BLaER1 (cell line): ENCODE measurements at regions not wholly inside any gene's neighbourhood (a gene's known extent, or its start where the extent isn't known, plus 50 kb on each side); places are given as distances from the start of the nearest gene placed in this dataset.
"Not testable (repeated sequence)": the region's sequence is repeated elsewhere in the genome, so short reads cannot be mapped to it uniquely, and the experiment has no call there.

Experiments
- H3K27ac ChIP-seq: shearing (Covaris generic); formaldehyde crosslinking; 2 replicates; pipeline ENCODE4 v1.8.1; 2022
- H3K27me3 ChIP-seq: shearing (Covaris generic); formaldehyde crosslinking; 2 replicates; pipeline ENCODE4 v1.8.1; 2022
- H3K36me3 ChIP-seq: shearing (Covaris generic); formaldehyde crosslinking; 2 replicates; pipeline ENCODE4 v1.8.1; 2022
- H3K4me1 ChIP-seq: shearing (Covaris generic); formaldehyde crosslinking; 2 replicates; pipeline ENCODE4 v1.8.1; 2022
- H3K4me2 ChIP-seq: shearing (Covaris generic); formaldehyde crosslinking; 2 replicates; pipeline ENCODE4 v1.8.1; 2022
- H3K4me3 ChIP-seq: shearing (Covaris generic); formaldehyde crosslinking; 2 replicates; pipeline ENCODE4 v1.8.1; 2022
- H3K9ac ChIP-seq: shearing (Covaris generic); formaldehyde crosslinking; 2 replicates; pipeline ENCODE4 v1.8.1; 2022
- H3K9me3 ChIP-seq: shearing (Covaris generic); formaldehyde crosslinking; 2 replicates; pipeline ENCODE4 v1.8.1; 2022
- H4K20me1 ChIP-seq: shearing (Covaris generic); formaldehyde crosslinking; 2 replicates; pipeline ENCODE4 v1.8.1; 2022
- Cebpa-rat ChIP-seq: shearing (Covaris generic); IDR thresholded peaks from 2 replicates; pipeline ENCODE4 v1.8.1; 2022

DNA sequence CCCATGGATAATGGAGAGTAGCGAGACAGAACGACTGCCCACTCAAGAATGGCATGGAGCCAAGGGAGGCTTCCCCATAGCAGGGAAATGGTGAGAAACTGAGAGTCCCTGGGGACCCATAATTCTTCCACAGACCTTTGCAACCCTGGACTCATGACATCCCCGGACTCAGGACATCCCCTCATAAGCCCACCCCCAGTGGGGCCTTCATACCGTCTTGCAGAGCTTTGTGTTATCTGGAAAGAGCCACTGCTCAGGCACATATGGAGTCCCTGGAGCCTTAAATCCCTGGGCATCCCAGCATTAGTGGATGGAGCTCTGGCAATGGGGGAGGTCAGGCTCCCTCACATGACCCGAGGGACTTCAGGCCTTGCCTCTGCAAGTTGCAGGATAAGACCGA, 865.4 kb upstream of the ARRDC3 start:
- Histone ChIP-seq H3K9me3 (peaks cover 23% of the 10 kb centered on the region), H3K4me2 (no peak overlapping the region), H3K4me3 (no peak overlapping the region), H3K27ac (no peak overlapping the region), H3K4me1 (peaks cover 4% of the 10 kb centered on the region; the same call in 1 of the 2 replicates), H3K9ac (no peak overlapping the region), H4K20me1 (no peaks in the 10 kb centered on the region), H3K27me3 (no peaks in the 10 kb centered on the region), H3K36me3 (no peaks in the 10 kb centered on the region)
- TF ChIP-seq Cebpa-rat: no peak

DNA sequence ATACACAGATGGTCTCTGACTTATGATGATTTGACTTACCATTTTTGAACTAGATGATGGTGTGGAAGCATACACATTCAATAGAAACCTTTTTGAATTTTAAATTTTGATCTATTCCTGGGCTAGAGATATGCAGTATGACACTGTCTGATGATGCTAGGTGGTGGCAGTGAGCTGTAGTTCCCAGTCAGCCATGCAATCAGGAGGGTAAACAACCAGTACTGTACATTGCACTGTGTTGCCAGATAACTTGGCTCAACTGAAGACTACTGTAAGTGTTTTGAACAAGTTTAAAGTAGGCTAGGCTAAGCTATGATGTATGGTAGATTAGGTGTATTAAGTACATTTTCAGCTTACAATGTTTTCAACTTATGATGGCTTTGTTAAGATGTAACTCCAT, 859.1 kb upstream of the ARRDC3 start:
- Histone ChIP-seq H3K9ac (no peak overlapping the region), H3K4me1 (peaks cover 4% of the 10 kb centered on the region; the same call in 1 of the 2 replicates), H3K27me3 (no peaks in the 10 kb centered on the region), H3K4me3 (no peak overlapping the region), H3K9me3 (no peaks in the 10 kb centered on the region), H4K20me1 (no peaks in the 10 kb centered on the region), H3K4me2 (no peak overlapping the region), H3K36me3 (no peaks in the 10 kb centered on the region), H3K27ac (no peak overlapping the region)
- no peak for TF ChIP-seq Cebpa-rat

DNA sequence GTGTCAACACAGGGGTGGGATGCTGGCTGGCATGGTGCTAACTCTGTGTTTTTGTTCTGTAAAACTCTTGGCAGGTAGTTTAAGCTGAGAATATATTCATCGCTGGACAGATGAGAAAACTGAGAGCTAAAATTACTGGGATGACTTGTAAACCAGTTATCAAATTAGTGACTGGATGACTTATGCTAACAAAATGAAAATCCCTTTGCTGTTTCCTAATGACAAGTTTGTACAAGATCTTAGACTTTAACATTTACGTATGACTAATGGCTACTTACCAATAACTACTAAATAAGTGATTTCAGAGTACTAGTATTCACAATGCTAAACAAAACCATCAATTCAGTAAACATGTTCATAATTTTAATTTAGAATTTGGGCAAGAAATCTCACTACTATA, 854.8 kb upstream of the ARRDC3 start:
- TF ChIP-seq Cebpa-rat: no peak
- H3K4me2 ChIP-seq: no peak overlapping the region
- H3K4me1 ChIP-seq: no peaks in the 10 kb centered on the region
- no peaks in the 10 kb centered on the region for H3K9me3 ChIP-seq
- H3K27ac ChIP-seq: no peak overlapping the region
- H3K27me3 ChIP-seq: no peaks in the 10 kb centered on the region
- no peak overlapping the region for H3K4me3 ChIP-seq
- H3K36me3 ChIP-seq: no peaks in the 10 kb centered on the region
- no peaks in the 10 kb centered on the region for H4K20me1 ChIP-seq
- H3K9ac ChIP-seq: no peak overlapping the region

DNA sequence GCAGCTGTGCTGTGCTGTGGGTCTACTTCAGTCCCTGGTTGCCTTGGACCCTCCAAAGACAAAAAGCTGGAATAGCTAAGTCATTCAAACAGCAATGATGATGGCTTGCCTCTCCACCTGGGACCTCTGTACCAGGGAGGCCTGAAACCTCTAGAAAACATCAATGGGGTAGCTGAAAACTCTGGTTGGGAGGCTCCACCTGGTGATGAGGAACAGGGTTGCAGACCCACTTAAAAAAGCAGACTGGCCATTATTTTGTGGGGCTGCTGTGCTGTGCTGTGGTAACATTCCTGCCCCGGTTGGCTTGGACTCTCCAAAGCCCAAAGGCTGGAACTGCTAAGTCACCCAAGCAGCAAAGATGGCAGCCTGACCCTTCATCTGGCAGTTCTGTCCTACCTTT, 839.3 kb upstream of the ARRDC3 start:
- no peak overlapping the region for H3K4me3 ChIP-seq
- H3K4me2 ChIP-seq: no peak overlapping the region
- TF ChIP-seq Cebpa-rat: no peak
- H3K27ac ChIP-seq: no peak overlapping the region
- H3K27me3 ChIP-seq: no peaks in the 10 kb centered on the region
- H3K36me3 ChIP-seq: no peaks in the 10 kb centered on the region
- H4K20me1 ChIP-seq: no peaks in the 10 kb centered on the region
- no peak overlapping the region for H3K9ac ChIP-seq
- H3K9me3 ChIP-seq: peaks cover 31% of the 10 kb centered on the region
- no peaks in the 10 kb centered on the region for H3K4me1 ChIP-seq

DNA sequence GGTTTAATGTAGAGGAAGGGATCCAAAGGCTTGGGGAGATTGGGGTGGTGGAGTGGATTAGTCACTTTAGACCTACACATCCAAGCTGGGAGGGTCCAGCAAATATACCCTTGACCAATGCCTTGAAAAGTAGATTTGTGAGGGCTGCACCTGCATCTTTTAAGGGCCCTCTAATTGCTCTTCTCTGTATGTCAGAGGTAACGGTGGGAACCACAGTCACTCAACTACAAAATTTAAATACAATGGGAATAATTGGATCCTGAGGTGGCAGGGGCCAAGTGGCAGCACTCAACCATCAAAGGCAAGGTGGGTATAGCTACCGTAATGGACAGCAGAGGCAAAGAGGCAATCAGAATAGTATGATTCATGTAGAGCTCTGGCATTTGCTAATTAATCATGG, 833.7 kb upstream of the ARRDC3 start:
- not testable (repeated sequence) for H3K4me1 ChIP-seq, H3K27me3 ChIP-seq, H3K27ac ChIP-seq, H3K4me2 ChIP-seq, H3K9ac ChIP-seq, H4K20me1 ChIP-seq, H3K4me3 ChIP-seq, H3K36me3 ChIP-seq
- peaks cover 16% of the 10 kb centered on the region for H3K9me3 ChIP-seq

DNA sequence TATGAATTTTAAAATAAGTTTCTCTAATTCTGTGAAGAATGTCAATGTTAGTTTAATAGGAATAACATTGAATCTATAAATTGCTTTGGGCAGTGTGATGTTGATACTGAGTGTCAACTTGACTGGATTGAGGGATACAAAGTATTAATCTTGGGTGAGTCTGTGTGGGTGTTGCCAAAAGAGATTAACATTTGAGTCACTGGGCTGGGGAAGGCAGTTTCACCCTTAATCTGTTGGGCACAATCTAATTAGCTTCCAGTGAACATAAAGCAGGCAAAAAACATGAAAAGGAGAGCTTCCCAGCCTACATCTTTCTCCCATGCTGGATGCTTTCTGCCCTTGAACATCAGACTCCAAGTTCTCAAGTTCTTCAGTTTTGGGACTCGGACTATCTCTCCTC, 832.0 kb upstream of the ARRDC3 start:
- Histone ChIP-seq H3K9ac (no peak overlapping the region), H3K27me3 (no peaks in the 10 kb centered on the region)

DNA sequence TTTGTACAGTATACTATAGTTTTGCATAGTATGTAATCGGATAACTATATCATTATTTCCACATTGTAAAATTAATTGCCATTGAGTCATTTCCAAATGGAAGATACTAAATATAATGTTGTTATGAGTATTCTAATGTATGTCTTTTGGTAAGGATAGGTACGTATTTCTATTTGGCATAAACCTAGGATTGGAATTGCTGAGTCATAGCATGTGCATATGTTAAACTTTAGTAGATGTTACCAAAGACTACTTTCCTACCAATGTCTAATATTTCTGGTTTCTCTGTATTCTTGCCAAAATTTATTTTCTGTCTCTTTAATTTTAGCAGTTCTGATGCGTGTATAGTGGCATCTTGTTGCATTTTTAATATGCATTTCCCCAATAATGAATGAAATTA, 825.1 kb upstream of the ARRDC3 start:
- Histone ChIP-seq H3K36me3 (no peaks in the 10 kb centered on the region), H4K20me1 (no peaks in the 10 kb centered on the region), H3K9me3 (no peaks in the 10 kb centered on the region; the same call in 1 of the 2 replicates), H3K27ac (no peak overlapping the region), H3K4me3 (no peak overlapping the region), H3K27me3 (no peaks in the 10 kb centered on the region), H3K4me2 (no peak overlapping the region), H3K4me1 (no peaks in the 10 kb centered on the region), H3K9ac (no peak overlapping the region)
- TF ChIP-seq Cebpa-rat: no peak

More for the DNA sequence above, 832.0 kb upstream of the ARRDC3 start:
- no peak overlapping the region for H3K4me2 ChIP-seq
- H3K27ac ChIP-seq: no peak overlapping the region
- H4K20me1 ChIP-seq: no peaks in the 10 kb centered on the region
- H3K9me3 ChIP-seq: peaks cover 16% of the 10 kb centered on the region
- no peak overlapping the region for H3K4me3 ChIP-seq
- H3K4me1 ChIP-seq: no peaks in the 10 kb centered on the region
- no peak for TF ChIP-seq Cebpa-rat
- H3K36me3 ChIP-seq: no peaks in the 10 kb centered on the region

GRCh38 chr5:92207151-92207550, 824.0 kb upstream of the ARRDC3 start:
- no peaks in the 10 kb centered on the region for H3K27me3 ChIP-seq
- no peak overlapping the region for H3K4me3 ChIP-seq
- no peak overlapping the region for H3K27ac ChIP-seq
- TF ChIP-seq Cebpa-rat: no peak
- no peaks in the 10 kb centered on the region for H4K20me1 ChIP-seq
- no peaks in the 10 kb centered on the region for H3K4me1 ChIP-seq
- no peak overlapping the region for H3K9ac ChIP-seq
- no peaks in the 10 kb centered on the region for H3K9me3 ChIP-seq
- H3K4me2 ChIP-seq: no peak overlapping the region
- H3K36me3 ChIP-seq: no peaks in the 10 kb centered on the region

GRCh38 chr5:92206681-92207080, 823.6 kb upstream of the ARRDC3 start:
- no peaks in the 10 kb centered on the region for H3K36me3 ChIP-seq
- no peak overlapping the region for H3K4me3 ChIP-seq
- H3K9ac ChIP-seq: no peak overlapping the region
- H3K9me3 ChIP-seq: no peaks in the 10 kb centered on the region
- H3K4me2 ChIP-seq: no peak overlapping the region
- no peak for TF ChIP-seq Cebpa-rat
- H3K27ac ChIP-seq: no peak overlapping the region
- no peaks in the 10 kb centered on the region for H4K20me1 ChIP-seq
- H3K4me1 ChIP-seq: no peaks in the 10 kb centered on the region
- no peaks in the 10 kb centered on the region for H3K27me3 ChIP-seq

DNA sequence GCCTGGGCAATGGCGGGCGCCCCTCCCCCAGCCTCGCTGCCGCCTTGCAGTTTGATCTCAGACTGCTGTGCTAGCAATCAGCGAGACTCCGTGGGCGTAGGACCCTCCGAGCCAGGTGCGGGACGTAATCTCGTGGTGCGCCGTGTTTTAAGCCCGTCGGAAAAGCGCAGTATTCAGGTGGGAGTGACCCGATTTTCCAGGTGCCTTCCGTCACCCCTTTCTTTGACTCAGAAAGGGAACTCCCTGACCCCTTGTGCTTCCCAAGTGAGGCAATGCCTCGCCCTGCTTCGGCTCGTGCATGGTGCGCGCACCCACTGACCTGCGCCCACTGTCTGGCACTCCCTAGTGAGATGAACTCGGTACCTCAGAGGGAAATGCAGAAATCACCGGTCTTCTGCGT, 815.9 kb upstream of the ARRDC3 start:
- H3K4me2 ChIP-seq, H3K27ac ChIP-seq, H3K27me3 ChIP-seq, H3K36me3 ChIP-seq, H3K9me3 ChIP-seq, H3K9ac ChIP-seq, H4K20me1 ChIP-seq, H3K4me1 ChIP-seq, H3K4me3 ChIP-seq: not testable (repeated sequence)

- Histone ChIP-seq H3K4me2 (no peak overlapping the region), H3K9ac (no peak overlapping the region), H3K27me3 (no peaks in the 10 kb centered on the region), H4K20me1 (no peaks in the 10 kb centered on the region), H3K27ac (no peak overlapping the region), H3K4me1 (no peaks in the 10 kb centered on the region), H3K9me3 (no peaks in the 10 kb centered on the region), H3K36me3 (no peaks in the 10 kb centered on the region), H3K4me3 (no peak overlapping the region)
- TF ChIP-seq Cebpa-rat: no peak
Observed at GRCh38 chr5:92181656-92182055, 798.5 kb upstream of the ARRDC3 start.
